H1 (cell line): ENCODE measurements at regions not wholly inside any gene's neighbourhood (a gene's known extent, or its start where the extent isn't known, plus 50 kb on each side); places are given as distances from the start of the nearest gene placed in this dataset.

Experiments
- CTCF ChIA-PET: fragments of 300-600 bp; sonication (Branson Sonifier 250); formaldehyde crosslinking; loops from one replicate; lab custom pipeline; 2021; ENCODE audit not compliant: partially characterized antibody; lab: Charles Lee
- POLR2A ChIA-PET: fragments of 300-600 bp; sonication (Branson Sonifier 250); formaldehyde crosslinking; loops from one replicate; lab custom pipeline; 2021; ENCODE audit warnings: inconsistent platforms; ENCODE audit not compliant: partially characterized antibody; lab: Charles Lee
- DNase-seq, 2 experiments: peaks; one replicate each; pipeline versions ENCODE4 v3.0.0 to v3.0.0-alpha.2; 2010 to 2022; ENCODE audit warnings: low spot score in 2 of 2, low read depth in 1 of 2, mixed read lengths in 1 of 2
- FAIRE-seq: peaks from 2 replicates; lab custom pipeline; 2011; peaks lifted over from hg19 to GRCh38; lab: Jason Lieb, UNC
- H2AFZ ChIP-seq: 2 replicates; pipeline ENCODE4 v1.8.1; 2012; ENCODE audit warnings: low read length, inconsistent platforms
- H2AK5ac ChIP-seq: 2 replicates; pipeline ENCODE4 v1.6.1; 2013; ENCODE audit warnings: low read depth, low read length
- H2BK120ac ChIP-seq: replicated peaks from 2 replicates; pipeline ENCODE3; 2013; ENCODE audit warnings: low read depth, low read length, inconsistent platforms
- H2BK12ac ChIP-seq: 2 replicates; pipeline ENCODE4 v1.6.1; 2013; ENCODE audit warnings: low read depth, low read length
- H2BK15ac ChIP-seq: 2 replicates; pipeline ENCODE4 v1.6.1; 2013; ENCODE audit warnings: low read length
- H2BK20ac ChIP-seq: 2 replicates; pipeline ENCODE4 v1.6.1; 2013; ENCODE audit warnings: low read length
- H2BK5ac ChIP-seq: 2 replicates; pipeline ENCODE4 v1.6.1; 2013; ENCODE audit warnings: low read depth, low read length
- H3K14ac ChIP-seq: 2 replicates; pipeline ENCODE4 v1.6.1; 2013; ENCODE audit warnings: inconsistent platforms; ENCODE audit not compliant: insufficient read length
- H3K18ac ChIP-seq: 2 replicates; pipeline ENCODE4 v1.6.1; 2013; ENCODE audit warnings: low read length; ENCODE audit errors: extremely low read depth
- H3K23ac ChIP-seq: 2 replicates; pipeline ENCODE4 v1.6.1; 2013; ENCODE audit warnings: inconsistent platforms; ENCODE audit not compliant: insufficient read length
- H3K23me2 ChIP-seq: 2 replicates; pipeline ENCODE4 v1.6.1; 2013; ENCODE audit warnings: low read depth, low read length
- H3K27ac ChIP-seq: 2 replicates; pipeline ENCODE4 v1.6.1; 2011; ENCODE audit warnings: low read depth, low read length, inconsistent platforms
- H3K27me3 ChIP-seq, 4 experiments: replicated peaks in 1 of 4; 1 replicate in 1 of 4; 2 replicates in 3 of 4; pipeline versions ENCODE4 v1.6.1 to v1.8.1; 2011 to 2013; ENCODE audit warnings: low read length in 3 of 4, mild to moderate bottlenecking in 3 of 4, inconsistent platforms in 2 of 4, mixed read lengths in 2 of 4, moderate library complexity in 1 of 4; ENCODE audit not compliant: control insufficient read depth in 3 of 4, insufficient read depth in 3 of 4; ENCODE audit errors: extremely low read depth in 1 of 4
- H3K36me3 ChIP-seq, 4 experiments: 2 replicates each; pipeline versions ENCODE4 v1.6.1 to v1.8.1; 2011 to 2013; ENCODE audit warnings: mild to moderate bottlenecking in 4 of 4, low read length in 3 of 4, moderate library complexity in 2 of 4, control low read depth in 1 of 4, inconsistent platforms in 1 of 4; ENCODE audit not compliant: insufficient read depth in 4 of 4, control insufficient read depth in 2 of 4
- H3K4ac ChIP-seq: replicated peaks from 2 replicates; pipeline ENCODE3; 2013; ENCODE audit warnings: low read length, low read depth, mixed read lengths, inconsistent platforms; ENCODE audit not compliant: insufficient read length
- H3K4me1 ChIP-seq, 4 experiments: replicated peaks in 1 of 4; 1 replicate in 1 of 4; 2 replicates in 3 of 4; pipeline versions ENCODE4 v1.6.1 to v1.8.1; 2011 to 2013; ENCODE audit warnings: low read length in 3 of 4, inconsistent platforms in 2 of 4, mixed read lengths in 1 of 4; ENCODE audit not compliant: insufficient read depth in 4 of 4, control insufficient read depth in 3 of 4
- H3K4me2 ChIP-seq, 2 experiments: 2 replicates each; pipeline versions ENCODE4 v1.6.1 to v1.8.1; 2011 to 2013; ENCODE audit warnings: low read depth in 2 of 2, low read length in 2 of 2, control low read depth in 1 of 2, inconsistent platforms in 1 of 2, mild to moderate bottlenecking in 1 of 2; ENCODE audit not compliant: insufficient read depth in 1 of 2
- H3K4me3 ChIP-seq, 4 experiments: fragments of 200-600, 300-600 bp in 1 of 4; sonication (generic), shearing (Covaris generic), sonication (Bioruptor Twin) in 1 of 4; 2 replicates each; pipeline versions ENCODE4 v1.5.1 to v1.8.1; 2011 to 2016; ENCODE audit warnings: low read length in 4 of 4, low read depth in 3 of 4, control low read depth in 2 of 4, inconsistent platforms in 2 of 4, mild to moderate bottlenecking in 2 of 4, mixed read lengths in 1 of 4, moderate library complexity in 1 of 4; ENCODE audit not compliant: insufficient read depth in 2 of 4; ENCODE audit errors: extremely low read depth in 1 of 4
- H3K56ac ChIP-seq: replicated peaks from 2 replicates; pipeline ENCODE3; 2013; ENCODE audit warnings: low read depth, mild to moderate bottlenecking, mixed read lengths, low read length, inconsistent platforms; ENCODE audit not compliant: insufficient read length
- H3K79me1 ChIP-seq: 2 replicates; pipeline ENCODE4 v1.6.1; 2013; ENCODE audit warnings: low read depth, low read length, control low read depth
- H3K79me2 ChIP-seq, 2 experiments: 2 replicates each; pipeline versions ENCODE4 v1.6.1 to v1.8.1; 2012 to 2013; ENCODE audit warnings: low read length in 2 of 2, mild to moderate bottlenecking in 2 of 2, inconsistent platforms in 1 of 2; ENCODE audit not compliant: insufficient read depth in 2 of 2, control insufficient read depth in 1 of 2
- H3K9ac ChIP-seq, 4 experiments: replicated peaks in 1 of 4; 1 replicate in 1 of 4; 2 replicates in 3 of 4; pipeline versions ENCODE4 v1.6.1 to v1.8.1; 2011 to 2013; ENCODE audit warnings: low read depth in 3 of 4, low read length in 3 of 4, control low read depth in 2 of 4, mild to moderate bottlenecking in 2 of 4, moderate library complexity in 2 of 4, inconsistent platforms in 1 of 4; ENCODE audit errors: extremely low read depth in 1 of 4
- H3K9me3 ChIP-seq, 2 experiments: 2 replicates each; pipeline versions ENCODE4 v1.6.1 to v1.8.1; 2012 to 2013; ENCODE audit warnings: mild to moderate bottlenecking in 2 of 2, moderate library complexity in 2 of 2, control low read depth in 1 of 2, inconsistent platforms in 1 of 2, low read depth in 1 of 2, low read length in 1 of 2, mixed read lengths in 1 of 2; ENCODE audit not compliant: insufficient read depth in 2 of 2
- H4K20me1 ChIP-seq, 2 experiments: replicated peaks in 1 of 2; 2 replicates each; pipeline versions ENCODE3 to v1.8.1; 2011 to 2013; ENCODE audit warnings: inconsistent platforms in 2 of 2, low read length in 2 of 2, mild to moderate bottlenecking in 1 of 2; ENCODE audit not compliant: insufficient read depth in 2 of 2, control insufficient read depth in 1 of 2
- H4K5ac ChIP-seq: 2 replicates; pipeline ENCODE4 v1.6.1; 2013; ENCODE audit warnings: low read length, low read depth, mixed read lengths, inconsistent platforms; ENCODE audit not compliant: insufficient read length
- H4K8ac ChIP-seq: 2 replicates; pipeline ENCODE4 v1.8.0; 2013; ENCODE audit warnings: mild to moderate bottlenecking, moderate library complexity, low read length, inconsistent platforms; ENCODE audit not compliant: insufficient read depth; ENCODE audit errors: extremely low read depth
- H4K91ac ChIP-seq: replicated peaks from 2 replicates; pipeline ENCODE3; 2013; ENCODE audit warnings: low read length, mixed read lengths, inconsistent platforms; ENCODE audit not compliant: insufficient read length
- BCL11A ChIP-seq, 2 experiments: IDR thresholded peaks; one replicate each; pipeline ENCODE4 v1.6.1; 2011; ENCODE audit warnings: low read depth in 2 of 2, low read length in 2 of 2, mild to moderate bottlenecking in 2 of 2
- KDM1A ChIP-seq: fragments of 200-600, 300-600 bp; sonication (generic); IDR thresholded peaks from 2 replicates; pipeline ENCODE4 v1.7.1; 2016; ENCODE audit warnings: mild to moderate bottlenecking, low read length, borderline replicate concordance
- MAFK ChIP-seq: IDR thresholded peaks from 2 replicates; pipeline ENCODE4 v1.6.1; 2012; ENCODE audit warnings: low read depth, mild to moderate bottlenecking, improper control_type of control experiment, low read length
- NANOG ChIP-seq: IDR thresholded peaks from 2 replicates; pipeline ENCODE4 v1.6.1; 2011; ENCODE audit warnings: low read length, low read depth, mild to moderate bottlenecking, inconsistent platforms; ENCODE audit not compliant: insufficient read depth, poor library complexity, severe bottlenecking
- NRF1 ChIP-seq: IDR thresholded peaks from 2 replicates; pipeline ENCODE4 v1.6.1; 2011; ENCODE audit warnings: mild to moderate bottlenecking, low read depth, low read length, improper control_type of control experiment
- PHF8 ChIP-seq: fragments of 200-600 bp; sonication (generic); conservative IDR thresholded peaks from 2 replicates; pipeline ENCODE4 v1.7.1; 2012; ENCODE audit warnings: low read depth, mild to moderate bottlenecking, inconsistent platforms, low read length, moderate library complexity
- RAD21 ChIP-seq, 2 experiments: IDR thresholded peaks in 1 of 2; conservative IDR thresholded peaks in 1 of 2; 2 replicates each; pipeline ENCODE4 v1.6.1; 2011; ENCODE audit warnings: low read depth in 2 of 2, low read length in 2 of 2, improper control_type of control experiment in 1 of 2, inconsistent platforms in 1 of 2, mild to moderate bottlenecking in 1 of 2, moderate library complexity in 1 of 2
- RNF2 ChIP-seq: fragments of 200-900, 300-1000 bp; sonication (generic); IDR thresholded peaks from 2 replicates; pipeline ENCODE4 v1.7.1; 2016; ENCODE audit warnings: borderline replicate concordance, low read depth, mild to moderate bottlenecking, antibody characterized with exemption, low read length; ENCODE audit not compliant: poor library complexity, severe bottlenecking; ENCODE audit errors: missing control alignments
- RXRA ChIP-seq: IDR thresholded peaks from 2 replicates; pipeline ENCODE4 v1.6.1; 2011; ENCODE audit warnings: low read depth, mild to moderate bottlenecking, low read length, moderate library complexity; ENCODE audit not compliant: insufficient read depth
- SP1 ChIP-seq: IDR thresholded peaks from 2 replicates; pipeline ENCODE4 v1.6.1; 2011; ENCODE audit warnings: low read depth, low read length
- SUZ12 ChIP-seq: fragments of 200-600 bp; sonication (generic); IDR thresholded peaks from 2 replicates; pipeline ENCODE4 v1.6.1; 2012; ENCODE audit warnings: mild to moderate bottlenecking, inconsistent platforms, low read length, moderate library complexity, mixed read lengths
- TAF7 ChIP-seq: optimal IDR thresholded peaks from 2 replicates; pipeline ENCODE3; 2011; ENCODE audit warnings: low read depth, mild to moderate bottlenecking, inconsistent platforms, low read length, moderate library complexity, borderline replicate concordance
- TEAD4 ChIP-seq: IDR thresholded peaks from 2 replicates; pipeline ENCODE4 v1.6.1; 2012; ENCODE audit warnings: low read depth, low read length, inconsistent platforms, mixed read lengths
- WGBS, 2 experiments: shearing (Covaris generic) in 1 of 2; methylation state at CpG; one replicate each; pipeline versions ENCODE4 v1.1.6 to v1.1.7; 2013 to 2015; ENCODE audit warnings: low lambda C conversion rate in 2 of 2, mixed read lengths in 2 of 2, inconsistent platforms in 1 of 2, low coverage in 1 of 2, missing lambda C conversion rate in 1 of 2; ENCODE audit not compliant: insufficient replicate concordance in 2 of 2, insufficient coverage in 1 of 2, insufficient read length in 1 of 2; ENCODE audit errors: extremely low coverage in 1 of 2, missing lambda C conversion rate in 1 of 2; 5-methylcytosine and 5-hydroxymethylcytosine counted together

GRCh38 chr20:50322703-50323131, 132.1 kb downstream of the CEBPB start:
- Histone ChIP-seq H2AFZ (no peak overlapping the region), H3K4me3 (no peak overlapping the region), H3K79me1 (no peaks in the 10 kb centered on the region), H2BK12ac (0 out of 2 replicates have a peak overlapping the region, but pooled peaks have one; percentile 11), H2AK5ac (no peak overlapping the region; the same call in 1 of the 2 replicates), H3K4ac (no peak overlapping the region), H2BK5ac (no peak overlapping the region), H3K36me3 (no peaks in the 10 kb centered on the region), H3K4me1 (peaks cover 0 to 12% (median 7%) of the 10 kb centered on the region in 4 experiments; a peak in 5 of 7 replicates), H3K9me3 (no peaks in the 10 kb centered on the region; a peak in 1 of 4 replicates), H3K23me2 (peaks cover 6% of the 10 kb centered on the region; the same call in 1 of the 2 replicates), H4K8ac (no peak overlapping the region), H4K91ac (no peak overlapping the region), H4K5ac (no peak overlapping the region), H3K79me2 (no peaks in the 10 kb centered on the region), H2BK120ac (no peak overlapping the region), H3K56ac (no peak overlapping the region), H3K18ac (no peak overlapping the region), H3K27ac (no peak overlapping the region), H3K14ac (no peak overlapping the region), H2BK15ac (no peak overlapping the region), H4K20me1 (no peaks in the 10 kb centered on the region), H2BK20ac (no peak overlapping the region), H3K9ac (no peak overlapping the region), H3K27me3 (no peaks in the 10 kb centered on the region), H3K23ac (no peak overlapping the region), H3K4me2 (no peak overlapping the region)
- CTCF ChIA-PET, result interaction anchor here (1.5 kb wide), 1 partner anchor 26 kb away, joined by 6 read pairs; no protein-coding TSS in a partner anchor
- no peak for FAIRE-seq
- POLR2A ChIA-PET, result interaction anchor here (1.3 to 1.6 kb wide), 2 partner anchors 131 to 339 kb away, joined by 3 to 4 read pairs; no protein-coding TSS in a partner anchor
- no peak for DNase-seq
- WGBS, 2 experiments, result 85 to 100% methylated on average over 4 to 5 of the region's 5 CpGs
- TF ChIP-seq TEAD4 (no peak), SP1 (no peak), SUZ12 (no peak), RNF2 (no peak), PHF8 (no peak), NRF1 (no peak), RXRA (no peak), KDM1A (no peak), NANOG (no peak), MAFK (no peak), TAF7 (no peak), BCL11A (IDR thresholded peaks at IDR 0.05; ENCODE audit: low read depth in 2 of 2, low read length in 2 of 2) (no peak), RAD21 (IDR thresholded peaks at IDR 0.05 in 1 of 2, conservative IDR thresholded peaks at IDR 0.05 in 1 of 2; ENCODE audit: low read depth in 2 of 2, low read length in 2 of 2) (no peak)
